ENCODE measurements at regions not wholly inside any gene's neighbourhood (a gene's known extent, or its start where the extent isn't known, plus 50 kb on each side); places are given as distances from the start of the nearest gene placed in this dataset.

DNA sequence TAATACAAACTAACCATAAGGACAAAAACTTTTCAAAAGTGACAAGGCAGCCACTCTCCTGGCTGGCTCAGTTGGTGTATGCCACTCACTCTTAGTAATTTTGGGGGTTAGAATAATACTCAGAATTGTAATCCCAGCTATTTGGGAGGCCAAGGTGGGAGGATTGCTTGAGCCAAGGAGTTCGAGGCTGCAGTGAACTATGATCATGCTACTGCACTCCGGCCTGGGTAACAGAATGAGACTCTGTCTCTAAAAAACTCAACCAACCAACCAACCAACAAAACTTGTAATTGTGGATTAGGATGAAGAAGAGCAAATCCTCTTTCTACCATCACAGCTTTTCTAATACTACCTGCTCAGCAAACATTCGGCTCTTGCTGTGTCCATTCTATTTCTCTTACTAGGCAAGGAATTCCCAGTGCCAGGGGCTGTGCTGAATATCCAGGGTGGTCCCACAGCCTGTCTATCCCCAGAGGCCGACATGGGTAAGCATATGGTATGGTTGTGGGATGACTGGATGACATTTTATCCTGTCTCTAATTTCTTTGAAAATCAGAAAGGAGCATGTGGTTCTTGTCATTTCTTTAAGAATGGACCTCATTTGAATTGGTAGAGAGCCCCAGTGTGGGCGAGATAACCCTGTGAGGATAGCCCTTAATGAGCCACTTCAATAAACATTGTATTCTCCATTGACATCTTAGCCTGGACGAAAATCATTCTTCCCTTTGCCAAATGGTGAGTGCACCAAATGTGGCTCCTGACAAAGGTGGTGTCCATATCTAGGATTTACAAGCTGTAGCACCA lies 220.1 kb downstream of the MYCN start:
- DNase-seq = no peak

GRCh38 chr2:16156411-16156810 lies 216.1 kb downstream of the MYCN start:
- DNase-seq = no peak

DNA sequence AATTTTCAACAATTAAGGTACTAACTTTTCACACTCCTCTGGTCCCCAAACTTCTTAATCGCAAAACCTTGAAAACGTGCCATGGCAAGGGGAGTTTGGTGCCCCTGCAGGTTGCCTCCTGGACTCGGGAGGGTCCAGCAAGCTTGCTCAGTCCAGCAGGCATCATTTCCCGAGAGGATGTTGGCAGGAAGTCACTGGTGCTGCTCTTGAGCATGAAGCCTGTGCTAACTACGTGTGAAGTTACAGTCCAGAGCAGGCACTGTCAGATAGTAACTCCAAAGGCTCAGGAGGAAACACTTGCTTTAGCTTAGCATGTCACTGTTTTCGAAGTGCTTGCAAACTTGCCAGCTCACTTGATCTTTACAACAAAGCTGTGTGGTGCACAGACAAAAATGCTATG lies 215.4 kb downstream of the MYCN start:
- DNase-seq = no peak

DNA sequence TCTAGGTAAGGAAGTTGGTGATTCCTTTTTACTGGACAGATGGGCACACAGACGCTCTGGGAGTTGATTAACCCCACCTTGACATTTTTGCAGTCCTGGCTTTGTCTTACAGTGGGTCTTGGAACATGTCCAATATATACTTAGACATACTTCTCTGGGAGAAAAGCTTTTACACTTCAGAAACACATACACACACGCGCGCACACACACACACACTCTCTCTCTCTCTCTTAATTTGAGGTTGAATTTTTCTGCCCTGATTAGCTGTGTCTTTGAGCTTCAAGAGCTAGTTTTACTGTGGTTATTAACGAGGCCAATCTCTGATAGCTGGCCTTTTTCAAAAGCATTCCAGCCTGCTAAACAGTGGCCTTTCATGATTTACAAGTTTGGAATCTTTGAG lies 215.0 kb downstream of the MYCN start:
- DNase-seq = no peak

GRCh38 chr2:16154501-16155280 lies 214.3 kb downstream of the MYCN start:
- no peak for DNase-seq

DNA sequence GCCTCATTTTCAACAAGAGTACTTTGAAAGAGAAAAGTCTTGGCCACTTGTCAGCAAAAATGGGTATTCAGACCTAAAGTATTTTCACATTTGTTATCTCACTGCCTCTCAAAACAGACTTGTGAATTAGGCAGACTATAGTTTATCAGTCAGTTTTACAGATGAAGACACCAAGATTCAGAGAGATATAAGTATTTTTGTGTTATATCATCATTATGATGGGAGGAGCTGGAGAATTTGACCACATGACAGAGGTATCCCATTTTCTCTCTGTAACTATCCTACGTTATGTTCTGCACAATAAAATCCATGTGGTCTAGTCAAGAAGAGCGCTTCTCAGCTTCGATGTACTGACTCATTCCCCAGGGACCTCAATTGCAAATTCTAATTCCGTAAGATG lies 213.7 kb downstream of the MYCN start:
- no peak for DNase-seq

- no peak for DNase-seq
Observed at GRCh38 chr2:16153754-16154035, 213.3 kb downstream of the MYCN start.

DNA sequence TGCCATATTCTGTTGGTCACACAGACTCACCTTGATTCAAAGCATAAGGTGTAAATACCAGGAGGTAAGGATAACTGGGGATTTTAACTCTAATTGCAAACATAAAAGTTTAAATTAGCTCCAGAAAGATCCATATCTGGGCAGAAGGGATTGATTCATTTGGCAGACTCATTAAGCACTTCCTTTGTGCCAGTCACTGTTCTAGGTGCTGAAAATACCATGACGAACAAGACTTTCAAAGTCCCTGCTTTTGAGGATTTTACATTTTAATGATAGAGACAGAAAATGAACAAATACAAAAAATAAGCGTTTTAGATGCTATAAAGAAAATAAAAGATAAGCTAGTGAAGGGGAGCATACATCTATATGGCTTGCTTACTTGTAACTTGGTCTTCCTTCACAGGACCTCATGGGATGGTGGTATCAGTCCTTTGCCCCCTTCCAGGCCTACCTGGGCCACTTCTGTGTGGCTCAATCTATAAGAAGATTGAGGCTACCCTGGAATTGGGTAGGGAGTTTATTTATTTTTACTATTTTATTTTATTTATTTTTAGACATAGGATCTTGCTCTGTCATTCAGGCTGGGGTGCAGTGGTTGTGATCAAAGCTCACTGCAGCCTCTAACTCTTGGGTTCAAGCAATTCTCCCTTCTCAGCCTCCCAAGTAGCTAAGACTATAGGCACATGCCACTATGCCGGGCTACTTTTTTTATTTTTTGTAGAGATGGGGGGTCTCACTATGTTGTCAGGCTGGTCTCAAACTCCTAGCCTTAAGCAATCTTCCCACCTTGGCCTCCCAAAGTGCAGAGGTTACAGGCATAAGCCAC lies 212.8 kb downstream of the MYCN start:
- no peak for DNase-seq

GRCh38 chr2:16152071-16152927 lies 211.9 kb downstream of the MYCN start:
- DNase-seq = no peak

GRCh38 chr2:16151651-16152050 lies 211.3 kb downstream of the MYCN start:
- no peak for DNase-seq

DNA sequence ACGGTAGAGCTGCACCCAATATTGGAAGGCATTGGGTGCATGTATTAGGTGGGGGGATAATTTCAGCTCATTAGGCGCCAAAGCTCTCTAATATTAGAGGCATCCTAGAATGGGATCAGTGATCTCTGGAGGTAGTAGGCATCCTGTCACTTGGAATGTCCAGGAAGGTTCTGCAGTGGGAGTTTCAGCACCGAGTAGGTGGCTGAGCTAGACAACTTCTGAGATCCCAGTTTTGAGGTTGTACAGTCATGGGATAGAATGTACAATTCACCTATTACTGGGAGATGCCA lies 210.9 kb downstream of the MYCN start:
- no peak for DNase-seq

- no peak for DNase-seq
Observed at GRCh38 chr2:16150456-16151280, 210.3 kb downstream of the MYCN start.

GRCh38 chr2:16149349-16150243 lies 209.2 kb downstream of the MYCN start:
- DNase-seq = no peak

GRCh38 chr2:16148632-16149348 lies 208.4 kb downstream of the MYCN start:
- no peak for DNase-seq

- DNase-seq = no peak
Observed at GRCh38 chr2:16142383-16143361, 202.3 kb downstream of the MYCN start.

DNA sequence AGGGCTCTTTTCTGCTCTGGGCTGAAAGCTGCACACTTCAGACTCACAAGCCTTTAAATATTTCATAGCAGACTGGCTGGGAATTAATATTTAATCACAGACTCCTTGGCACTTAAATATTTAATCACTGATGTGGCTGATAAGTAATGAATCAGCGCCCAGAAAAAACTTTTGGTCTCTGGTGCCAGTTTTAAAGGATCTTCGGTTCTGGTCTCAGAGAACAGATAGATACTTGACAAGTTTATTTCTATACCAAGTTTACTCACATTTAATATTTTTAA lies 201.2 kb downstream of the MYCN start:
- DNase-seq = no peak

GRCh38 chr2:16140771-16141640 lies 200.7 kb downstream of the MYCN start:
- no peak for DNase-seq

Measured in activated CD4-positive, alpha-beta T cell treated with anti-CD3 and anti-CD28 coated beads, Interleukin-2, amount 50 U/mL, for 4 hours (primary cell).